Activated CD4-positive, alpha-beta T cell treated with anti-CD3 and anti-CD28 coated beads, Interleukin-2, amount 50 U/mL, for 1 hour (primary cell): ENCODE measurements at regions not wholly inside any gene's neighbourhood (a gene's known extent, or its start where the extent isn't known, plus 50 kb on each side); places are given as distances from the start of the nearest gene placed in this dataset.

Experiments
- DNase-seq: peaks from one replicate; pipeline ENCODE4 v3.0.0-alpha.2; 2020

DNA sequence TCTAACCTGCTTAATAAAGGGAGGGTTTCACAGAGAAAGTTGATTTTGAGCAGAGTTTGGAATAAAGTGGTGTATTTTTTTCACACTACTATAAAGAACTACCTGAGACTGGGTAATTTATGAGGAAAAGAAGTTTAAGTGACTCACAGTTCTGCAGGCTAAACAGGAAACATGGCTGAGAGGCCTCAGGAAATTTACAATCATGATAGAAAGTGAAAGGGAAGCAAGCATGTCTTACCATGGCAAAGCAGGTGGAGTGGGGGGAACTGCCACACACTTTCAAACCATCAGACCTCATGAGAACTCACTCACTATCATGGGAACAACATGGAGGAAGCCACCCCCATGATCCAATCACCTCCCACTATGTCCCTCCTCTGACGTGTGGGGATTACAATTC, 546.7 kb downstream of the EPHA4 start:
- no peak for DNase-seq

DNA sequence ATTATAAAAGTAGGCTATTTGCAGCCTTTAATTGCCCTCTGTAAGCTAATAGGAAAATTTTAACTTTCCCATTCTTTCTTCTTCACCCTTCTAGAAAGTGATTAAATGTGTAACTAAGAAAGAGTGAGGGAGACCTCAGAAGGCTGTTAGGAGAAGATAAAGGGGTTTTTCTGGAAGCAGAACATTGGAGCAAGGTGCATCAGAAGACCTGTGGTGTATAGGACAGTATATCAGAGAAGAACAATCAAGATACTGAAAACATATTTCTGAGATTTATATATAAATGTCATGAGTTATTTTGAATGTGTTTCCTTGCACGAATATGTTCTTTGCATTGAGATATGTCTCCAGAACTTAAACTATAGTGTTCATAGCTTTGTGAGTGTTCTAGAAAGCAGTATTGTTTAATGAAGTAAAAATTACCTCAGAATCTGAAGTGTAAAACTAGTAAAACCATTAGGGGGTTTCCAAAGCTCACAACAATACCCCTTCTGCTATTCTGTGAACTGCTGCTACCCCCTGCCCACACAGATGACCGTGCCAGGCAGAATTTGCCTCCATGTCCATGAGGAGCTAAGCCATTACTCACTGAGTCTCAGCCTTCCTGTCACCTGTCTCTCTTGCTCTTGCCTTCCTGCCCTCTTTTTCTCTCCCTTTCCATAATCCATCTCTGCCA, 537.9 kb downstream of the EPHA4 start:
- DNase-seq = no peak

DNA sequence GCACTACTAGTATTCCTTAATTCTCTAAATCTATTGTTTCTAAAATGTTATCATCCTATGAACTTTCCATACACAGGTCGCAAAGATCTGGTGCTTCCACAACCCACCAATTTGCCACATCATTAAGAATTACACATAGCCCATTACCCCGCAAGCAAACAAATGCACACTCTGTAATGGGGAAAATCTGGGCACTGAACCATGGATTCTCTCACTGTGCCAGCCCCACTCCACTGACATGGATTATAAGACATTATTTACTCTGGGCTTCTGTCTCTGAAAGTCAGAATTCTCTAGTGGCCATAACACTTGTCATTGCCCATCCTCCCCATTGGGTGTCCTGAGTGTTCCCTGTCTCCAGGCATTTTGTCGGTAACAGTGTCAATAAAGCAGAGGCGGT, 537.1 kb downstream of the EPHA4 start:
- no peak for DNase-seq

DNA sequence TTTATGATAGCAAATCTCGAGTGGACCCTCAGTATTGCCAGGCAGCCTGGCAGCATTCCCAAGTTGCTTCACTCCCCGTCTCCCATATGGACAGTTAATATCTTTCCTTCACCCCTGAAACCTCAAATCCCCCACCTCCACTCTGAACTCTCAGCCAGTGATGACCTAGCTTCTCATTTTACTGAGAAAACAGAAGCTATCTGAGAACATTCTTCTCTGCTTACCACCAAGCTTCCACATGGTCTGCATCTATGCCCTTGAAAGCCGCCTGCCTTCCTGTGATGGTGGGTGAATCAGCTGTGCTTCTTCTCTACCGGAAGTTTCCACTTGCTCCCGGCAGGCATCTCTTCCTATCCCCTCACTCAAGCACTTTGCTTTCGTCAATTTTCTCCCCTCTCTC, 529.2 kb downstream of the EPHA4 start:
- DNase-seq = no peak

DNA sequence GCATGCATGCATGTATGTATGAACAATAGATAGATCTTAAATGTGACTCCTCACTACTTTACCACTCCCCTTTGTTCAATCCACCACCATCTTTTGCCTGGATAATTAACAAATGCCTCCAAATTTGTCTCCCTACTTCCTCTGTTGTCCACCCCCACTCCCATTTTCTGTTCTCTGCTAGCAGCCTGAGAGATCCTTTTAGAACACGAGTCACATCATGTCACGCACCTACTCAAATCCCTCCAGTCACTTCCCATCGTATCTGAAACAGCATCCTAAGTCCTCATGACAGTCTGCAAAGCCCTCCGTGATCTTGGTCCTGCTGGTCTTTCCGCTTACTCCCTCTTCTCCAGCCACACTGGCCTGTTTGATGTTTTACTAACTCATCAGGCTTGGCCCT, 527.3 kb downstream of the EPHA4 start:
- no peak for DNase-seq

DNA sequence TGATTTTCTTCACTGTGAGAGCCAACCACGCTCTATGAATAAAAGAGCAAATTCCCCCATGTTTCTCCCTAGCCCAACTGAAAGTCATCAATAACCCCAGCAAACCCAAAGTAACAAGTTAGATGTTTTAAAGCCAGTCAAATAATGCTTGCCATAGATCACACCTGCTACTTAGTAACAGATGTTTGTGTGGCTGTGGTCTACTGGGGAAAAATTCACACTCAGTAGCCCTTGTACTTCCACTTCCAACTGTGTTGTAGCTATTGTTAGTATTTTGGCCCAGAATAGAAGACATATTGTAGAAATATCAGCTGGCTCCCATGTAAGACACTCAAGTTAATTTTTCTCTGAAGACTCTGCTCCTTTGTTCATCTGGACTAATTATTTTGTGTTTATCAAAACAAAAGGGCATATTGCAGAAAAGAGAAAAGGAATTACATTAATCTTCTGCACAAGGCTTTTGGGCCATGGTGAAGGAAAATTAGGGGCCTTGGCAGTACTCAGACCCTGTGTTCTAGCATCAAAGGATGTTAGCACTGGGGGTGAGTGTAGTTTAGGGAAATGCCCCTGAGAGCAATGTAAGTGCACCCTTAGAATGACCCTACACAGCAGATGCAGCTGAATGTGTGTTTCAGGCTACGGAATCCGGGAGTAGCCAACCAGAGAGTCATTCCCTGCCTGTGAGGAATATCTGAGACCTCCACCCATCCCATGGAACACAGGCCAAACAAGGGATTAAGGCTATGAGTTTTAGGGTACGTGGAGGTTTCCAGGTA, 521.9 kb downstream of the EPHA4 start:
- DNase-seq = no peak

DNA sequence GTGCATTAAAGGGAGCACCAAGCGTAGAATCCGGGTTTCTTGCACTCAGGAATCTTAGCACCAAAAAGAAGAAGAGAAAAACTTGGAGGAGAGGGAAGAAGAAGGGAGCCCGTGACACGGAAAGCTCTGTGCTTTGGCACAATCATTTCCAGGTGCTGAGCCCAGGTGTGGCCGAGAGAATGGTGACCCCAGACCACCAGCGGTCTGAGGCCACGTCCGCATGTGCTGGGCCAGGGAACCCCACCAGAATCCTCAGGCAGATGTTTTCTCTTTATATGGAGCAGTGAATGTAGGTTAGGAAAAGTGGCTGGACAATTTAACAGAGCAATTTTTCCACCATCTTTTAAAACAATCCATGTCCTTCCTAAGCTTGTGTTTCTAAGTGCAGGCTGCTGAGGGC, 520.9 kb downstream of the EPHA4 start:
- DNase-seq = no peak

DNA sequence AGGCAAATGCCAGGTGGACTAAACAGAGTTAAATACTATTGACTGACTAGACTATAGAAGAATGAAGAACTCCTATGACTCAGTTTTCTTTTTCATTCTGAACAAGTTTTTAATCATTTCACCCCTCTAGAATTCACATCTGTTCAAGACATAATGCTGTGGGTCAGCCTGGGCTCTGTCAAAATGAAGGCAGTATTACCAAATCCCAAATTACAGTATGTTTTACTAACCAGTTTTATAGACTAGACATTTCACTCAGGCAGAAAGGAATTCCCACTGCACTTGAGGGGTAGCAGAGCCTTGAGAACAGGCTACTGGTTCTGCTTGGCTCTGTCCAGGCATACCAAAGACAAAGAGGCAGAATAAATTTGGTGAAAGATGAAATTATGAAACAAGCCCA, 511.7 kb downstream of the EPHA4 start:
- DNase-seq = no peak

DNA sequence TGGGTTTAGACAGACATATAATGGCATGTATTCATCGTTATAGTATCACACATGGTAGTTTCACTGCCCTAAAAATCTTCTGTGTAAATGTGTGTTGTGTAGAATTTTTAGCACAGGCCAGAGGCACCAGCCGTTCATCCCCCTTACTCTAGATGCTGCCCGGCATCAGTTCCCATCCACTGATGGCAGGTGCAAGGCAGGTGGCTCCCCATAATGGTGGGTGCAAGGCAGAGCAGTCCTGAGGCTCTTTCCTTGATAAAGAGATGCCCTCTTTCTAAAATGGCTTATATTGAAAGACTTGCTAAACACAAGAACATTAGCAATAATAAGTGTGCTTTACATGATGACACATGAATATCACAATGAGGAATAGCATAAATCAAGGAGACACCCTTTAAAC, 508.5 kb downstream of the EPHA4 start:
- DNase-seq = no peak

DNA sequence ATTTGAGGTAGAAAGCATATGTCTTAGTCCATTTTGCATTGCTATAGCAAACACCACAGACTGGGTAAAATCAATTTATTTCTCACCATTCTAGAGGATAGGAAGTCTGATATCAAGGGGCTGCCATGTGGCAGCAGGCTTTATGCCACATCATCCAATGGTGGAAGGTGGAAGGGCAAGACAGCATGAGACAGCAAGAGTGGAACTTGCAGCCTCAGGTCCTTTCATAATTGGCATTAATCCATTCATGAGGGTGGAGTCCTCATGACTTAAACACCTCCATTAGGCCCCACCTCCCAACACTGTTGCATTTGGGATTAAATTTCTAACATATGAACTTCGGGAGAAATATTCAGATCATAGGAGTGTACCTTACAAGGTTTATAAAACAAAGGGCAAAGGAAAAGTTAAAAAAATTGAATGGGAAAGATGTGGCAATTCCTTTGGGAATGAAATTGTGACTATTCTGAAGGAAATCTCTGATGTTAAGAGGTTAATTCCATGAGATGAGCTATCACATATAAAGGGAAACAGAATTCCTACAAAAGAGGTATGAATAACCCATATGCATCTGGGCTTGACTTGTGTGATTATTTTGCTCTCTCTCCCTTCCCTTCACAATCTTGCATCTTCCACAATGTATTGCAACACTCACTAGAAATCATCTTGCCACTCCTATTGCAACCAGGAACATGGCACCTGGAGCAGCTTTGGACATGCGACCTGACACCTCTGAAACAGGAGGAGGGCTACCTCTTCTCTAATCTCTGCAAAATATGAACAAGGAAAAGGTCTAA, 507.8 kb downstream of the EPHA4 start:
- no peak for DNase-seq

DNA sequence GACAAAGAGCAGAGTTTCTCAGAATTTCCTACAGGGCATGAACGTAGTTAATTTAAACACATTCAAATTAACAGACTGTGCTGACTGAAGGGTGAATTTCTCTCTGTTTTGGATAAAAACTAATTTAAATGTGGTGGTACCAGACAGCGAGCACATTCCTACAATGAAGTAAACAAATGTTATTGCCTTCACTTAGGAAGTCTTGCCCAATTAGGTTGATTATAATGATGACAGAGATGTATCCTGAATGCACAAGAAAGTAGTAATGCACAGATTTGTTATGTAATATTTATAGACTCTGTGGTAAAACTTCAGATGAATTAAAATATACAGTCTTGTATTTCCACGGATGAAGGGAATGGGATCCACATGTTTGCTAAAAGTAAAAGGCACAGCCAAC, 507.2 kb downstream of the EPHA4 start:
- no peak for DNase-seq

DNA sequence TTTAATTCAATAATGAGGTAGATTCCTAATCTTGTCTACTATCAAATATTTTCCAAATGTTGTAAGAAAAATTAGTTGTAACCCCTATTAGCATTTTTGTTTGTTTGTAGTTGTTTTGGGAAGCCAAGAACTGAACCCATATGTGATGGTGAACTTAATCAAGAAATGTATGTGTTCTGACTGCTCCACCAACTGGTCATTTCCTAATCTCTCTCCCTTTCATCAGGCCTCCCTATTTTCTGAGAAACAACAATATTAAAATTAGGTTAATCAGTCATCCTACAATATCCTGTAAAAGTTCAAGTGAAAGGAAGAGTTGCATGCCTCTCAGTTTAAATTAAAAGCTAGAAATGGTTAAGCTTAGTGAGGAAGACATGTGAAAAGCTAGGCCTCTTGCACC, 504.0 kb downstream of the EPHA4 start:
- DNase-seq = no peak

DNA sequence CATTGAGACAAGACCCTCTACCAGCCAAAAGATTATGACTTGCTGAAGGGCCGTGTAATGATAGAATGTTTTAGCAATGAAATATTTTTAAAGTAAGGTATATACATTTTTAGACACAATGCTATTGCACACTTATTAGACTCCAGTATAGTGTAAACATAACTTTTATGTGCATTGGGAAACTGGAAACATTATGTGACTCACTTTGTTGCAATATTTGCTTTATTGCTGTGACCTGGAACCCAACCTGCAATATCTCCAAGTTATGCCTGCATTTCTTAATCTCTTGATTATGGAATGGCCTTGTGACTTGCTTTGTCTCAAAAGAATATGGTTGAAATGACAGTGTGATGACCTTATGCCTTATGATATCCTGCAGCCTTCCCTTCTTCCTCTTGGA, 502.0 kb downstream of the EPHA4 start:
- DNase-seq = no peak

DNA sequence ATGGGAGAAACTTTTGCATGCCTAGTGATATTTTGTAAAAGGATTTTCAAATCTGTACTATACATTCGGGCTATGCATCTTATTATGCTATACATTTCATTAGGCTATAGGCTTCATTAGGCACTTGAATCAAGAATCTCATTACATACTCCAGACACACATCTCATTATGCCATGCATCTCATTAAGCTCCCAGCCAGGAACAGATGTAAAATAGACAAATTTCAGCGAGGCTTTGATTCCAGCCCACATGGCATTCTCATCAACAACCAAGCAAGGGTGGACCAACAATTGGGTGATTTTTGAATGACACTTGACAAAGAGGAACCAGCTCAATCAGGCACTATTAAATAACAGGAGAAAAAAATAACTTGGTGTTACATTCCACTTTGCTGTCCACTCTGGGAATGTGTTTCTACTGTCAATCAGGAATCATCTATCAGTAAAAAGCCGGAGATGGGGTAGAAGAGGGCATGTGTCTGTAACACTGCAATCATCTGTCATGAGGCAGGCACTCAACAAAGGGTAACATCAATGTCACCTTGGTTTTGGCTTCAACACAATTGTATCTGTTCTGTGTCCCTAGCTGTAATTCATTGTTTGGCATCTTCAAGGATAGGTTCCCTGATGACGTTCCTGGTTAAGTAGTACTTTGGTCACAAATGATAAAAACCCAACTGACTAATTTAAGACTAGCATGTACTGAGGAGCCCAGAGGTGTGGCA, 498.6 kb downstream of the EPHA4 start:
- no peak for DNase-seq

DNA sequence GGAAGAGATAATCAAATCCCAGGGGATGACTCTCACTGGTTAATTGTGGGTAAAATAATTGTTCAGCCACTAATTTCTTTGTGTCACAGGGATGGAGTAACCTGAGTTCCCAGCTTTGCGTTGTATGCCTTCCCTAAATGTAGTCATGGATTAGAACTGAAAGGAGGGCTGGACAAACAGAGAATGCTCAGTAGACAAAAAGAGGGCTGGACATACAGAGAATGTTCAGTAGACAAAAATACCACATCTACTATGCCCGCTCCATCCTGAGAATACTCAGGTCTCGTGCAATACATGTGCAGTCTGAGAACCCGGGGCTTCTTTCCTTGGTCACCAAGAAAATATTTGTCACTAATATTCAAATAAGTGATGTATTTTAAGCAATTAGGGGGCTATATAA, 497.9 kb downstream of the EPHA4 start:
- no peak for DNase-seq

DNA sequence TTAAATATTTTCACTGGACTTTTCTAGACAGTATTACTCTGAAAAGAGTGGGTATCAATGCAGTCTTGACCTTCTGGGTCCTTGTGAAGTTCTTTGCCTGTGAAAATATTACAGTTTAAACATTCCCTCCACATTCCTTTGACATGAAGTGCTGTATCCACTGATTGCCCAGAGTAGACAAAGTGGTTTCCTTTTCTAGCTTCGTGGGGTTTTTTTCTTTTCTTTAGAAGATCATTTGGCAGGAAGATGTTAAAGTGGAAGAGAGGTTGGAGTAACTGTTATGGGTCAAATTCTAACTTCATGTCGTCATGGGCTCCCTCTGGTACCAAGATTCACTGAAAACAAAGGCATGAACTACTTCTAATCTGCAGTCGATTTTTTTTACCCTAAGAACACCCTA, 496.9 kb downstream of the EPHA4 start:
- no peak for DNase-seq

DNA sequence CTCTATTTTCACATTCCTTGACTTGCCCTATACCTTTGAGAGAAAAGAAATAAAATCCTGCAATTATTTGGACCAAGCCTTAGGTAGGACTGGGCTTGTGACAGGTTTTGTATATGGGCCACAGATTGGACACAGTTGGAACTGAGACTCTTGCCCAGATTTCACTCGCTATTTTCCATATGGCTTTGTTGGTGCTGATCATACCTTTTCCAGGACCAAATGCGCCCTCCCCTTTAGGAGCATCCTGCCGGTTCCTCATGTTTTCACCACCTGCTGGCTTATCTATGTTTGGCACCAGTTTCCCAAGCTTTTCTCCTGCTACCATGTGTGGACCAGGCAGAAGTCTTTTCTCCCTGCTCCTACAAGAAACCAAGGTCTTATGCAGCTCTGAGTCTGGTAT, 494.9 kb downstream of the EPHA4 start:
- DNase-seq = no peak

DNA sequence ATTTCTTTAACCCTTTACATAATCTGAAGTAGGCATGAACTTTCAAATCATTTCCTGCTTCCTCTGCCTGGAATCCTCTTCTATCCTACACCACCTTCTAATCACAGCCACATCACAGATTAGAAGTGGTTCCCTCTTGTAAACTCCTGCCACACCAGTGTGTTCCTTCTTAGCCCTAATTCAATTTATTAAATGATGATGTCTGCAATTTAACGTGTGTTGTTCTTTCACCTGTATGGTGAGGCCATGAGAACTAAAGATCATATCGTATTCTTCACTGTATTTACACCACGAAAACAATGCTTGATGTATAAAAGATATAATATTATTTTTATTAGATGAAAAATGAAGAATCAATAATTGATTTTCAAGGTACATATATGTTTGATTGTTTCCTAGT, 494.3 kb downstream of the EPHA4 start:
- no peak for DNase-seq

DNA sequence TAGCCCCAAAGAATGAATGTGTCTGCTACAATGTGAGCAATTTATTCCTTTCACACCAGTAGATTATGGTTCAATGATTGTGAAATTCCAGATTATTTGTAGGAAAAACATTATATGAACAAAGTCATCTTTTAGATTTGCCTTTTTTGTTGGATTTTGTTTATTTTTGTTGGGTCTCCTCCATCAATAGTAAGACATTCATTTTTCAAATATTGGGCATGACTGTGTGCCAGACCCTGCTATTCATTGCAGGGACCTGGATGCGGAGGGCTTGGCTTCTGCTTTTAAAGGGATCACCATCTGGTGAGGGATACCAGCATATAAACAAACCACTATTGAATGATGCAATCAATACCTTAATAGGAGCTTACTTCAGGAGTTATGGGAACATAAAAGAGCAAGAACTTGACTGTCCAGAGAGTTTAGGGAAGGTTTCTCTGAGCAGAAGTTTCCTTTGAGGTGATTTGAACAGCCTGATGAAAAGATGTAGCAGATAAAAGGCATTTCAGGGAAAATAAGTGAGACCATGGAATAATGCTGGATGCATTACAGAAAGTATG, 486.7 kb downstream of the EPHA4 start:
- no peak for DNase-seq

DNA sequence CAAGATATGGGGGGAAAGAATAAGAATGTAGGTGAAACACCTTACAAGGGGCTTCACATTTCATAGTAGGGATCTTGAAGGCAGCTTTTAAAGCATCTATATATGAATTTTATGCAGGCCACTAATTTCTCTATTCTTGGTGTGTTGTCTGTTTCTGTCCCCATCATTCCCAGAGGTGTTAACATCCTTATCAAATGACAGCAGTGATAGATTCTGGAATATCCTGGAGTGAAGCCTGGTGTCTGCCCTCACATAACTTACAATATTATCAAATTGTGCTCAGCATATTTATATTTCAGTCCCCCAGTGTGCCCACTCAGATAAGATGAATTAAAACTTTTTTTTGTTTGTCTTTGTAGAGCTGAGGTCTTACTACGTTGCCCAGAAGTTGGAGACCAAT, 486.2 kb downstream of the EPHA4 start:
- DNase-seq = no peak

DNA sequence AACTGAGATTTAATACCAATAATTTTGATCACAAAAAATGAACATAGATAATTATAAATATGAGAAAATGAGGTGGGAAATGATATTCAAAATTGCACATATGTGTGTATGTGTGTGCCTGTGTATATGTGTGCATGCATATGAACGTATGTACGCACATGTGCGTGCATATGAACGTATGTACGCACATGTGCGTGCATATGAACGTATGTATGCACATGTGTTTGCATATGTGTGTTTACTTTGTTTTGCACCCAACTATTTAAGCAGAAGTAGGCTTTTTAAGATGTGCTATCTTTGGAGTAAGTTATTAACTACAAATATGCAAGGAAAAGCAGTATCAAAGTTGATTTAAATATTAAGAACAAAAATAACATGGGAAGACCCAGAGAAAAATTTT, 484.3 kb downstream of the EPHA4 start:
- no peak for DNase-seq

DNA sequence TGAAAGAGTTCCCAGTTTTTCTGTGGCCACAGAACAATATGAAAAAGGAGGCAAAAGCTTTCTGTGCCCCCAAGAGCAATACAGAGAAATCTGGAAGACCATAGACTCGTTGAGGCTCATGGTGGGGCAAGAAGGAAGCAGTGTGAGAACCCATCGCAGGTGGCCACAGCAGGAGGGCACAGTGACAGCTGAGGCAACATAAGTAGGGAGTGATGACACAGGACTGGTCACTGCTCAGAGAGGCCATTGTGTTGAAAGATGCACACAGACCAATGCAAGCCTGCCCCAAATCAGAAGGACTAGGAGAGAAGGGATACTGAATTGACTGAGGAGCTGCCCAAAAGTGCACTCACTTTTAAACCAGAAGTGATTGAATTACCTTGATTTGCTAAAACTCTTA, 483.6 kb downstream of the EPHA4 start:
- DNase-seq = no peak

DNA sequence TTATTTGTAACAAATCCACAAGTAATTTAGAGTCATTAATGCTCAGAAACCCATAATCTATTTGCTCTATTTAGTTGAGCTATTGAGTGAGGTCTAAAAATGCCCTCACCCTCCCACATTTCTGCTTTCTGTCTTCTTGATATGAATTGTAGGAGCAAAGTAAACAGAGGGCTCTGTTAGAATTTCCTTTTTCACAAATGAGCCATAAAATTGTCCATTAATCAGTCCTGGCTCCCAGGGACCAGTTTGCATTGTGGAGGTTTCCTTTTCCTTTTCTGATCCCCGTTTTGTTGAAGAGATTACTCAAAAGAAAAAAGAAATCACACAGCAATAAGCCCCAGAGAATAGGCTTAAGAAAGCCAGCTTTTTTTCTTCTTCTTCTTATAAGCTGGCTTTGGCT, 476.7 kb downstream of the EPHA4 start:
- DNase-seq = no peak
